Right hindlimb (tissue), 1 donor: ENCODE measurements at regions not wholly inside any gene's neighbourhood (a gene's known extent, or its start where the extent isn't known, plus 50 kb on each side); places are given as distances from the start of the nearest gene placed in this dataset.

Source experiments
- DNase-seq: peaks from one replicate; pipeline ENCODE4 v3.0.0-alpha.2; 2018

- no peak for DNase-seq
Observed at GRCh38 chr4:133096972-133097371, 52.1 kb upstream of the PCDH10 start.
